GM12878 (cell line): ENCODE measurements at regions not wholly inside any gene's neighbourhood (a gene's known extent, or its start where the extent isn't known, plus 50 kb on each side); places are given as distances from the start of the nearest gene placed in this dataset.

Experiments
- ATAC-seq: fragments of 200-7000 bp; cut with Tn5 transposase; 3 replicates; pipeline ENCODE4 v1.9.1; 2020; ENCODE audit warnings: mild to moderate bottlenecking, moderate library complexity
- BruUV-seq: library from RNA; stranded (reverse); fragments of 400-500 nt; replicated peaks from 2 replicates; lab custom pipeline; 2021; lab: Mats Ljungman, UMichigan
- CTCF ChIA-PET: fragments of 300-600 bp; sonication (Branson Sonifier 250); formaldehyde crosslinking; extraction: SDS; loops from one replicate; lab custom pipeline; 2021; ENCODE audit warnings: inconsistent platforms; lab: Yijun Ruan, JAX
- POLR2A ChIA-PET: fragments of 350-600 bp; formaldehyde crosslinking; extraction: SDS; loops from one replicate; lab custom pipeline; 2021; ENCODE audit warnings: inconsistent platforms; lab: Charles Lee
- RAD21 ChIA-PET: fragments of 300-600 bp; sonication (Branson Sonifier 250); formaldehyde crosslinking; loops from one replicate; lab custom pipeline; 2023; ENCODE audit warnings: antibody characterized with exemption; ENCODE audit not compliant: unreplicated experiment; lab: Charles Lee
- SMC1A ChIA-PET: fragments of 300-600 bp; sonication (Branson Sonifier 250); formaldehyde crosslinking; loops from one replicate; lab custom pipeline; 2023; ENCODE audit not compliant: unreplicated experiment, uncharacterized antibody; lab: Charles Lee
- DNase-seq: peaks from one replicate; pipeline ENCODE4 v3.0.0-alpha.2; 2011; ENCODE audit warnings: low read depth, low spot score
- FAIRE-seq: peaks from 3 replicates; lab custom pipeline; 2011; peaks lifted over from hg19 to GRCh38; lab: Jason Lieb, UNC
- H2AFZ ChIP-seq: 2 replicates; pipeline ENCODE4 v1.6.0; 2011; ENCODE audit warnings: low read depth, low read length, control low read depth; ENCODE audit not compliant: control insufficient read depth
- H3K27ac ChIP-seq: 2 replicates; pipeline ENCODE4 v1.5.1; 2011; ENCODE audit warnings: control low read depth; ENCODE audit not compliant: control insufficient read depth, insufficient read depth
- H3K27me3 ChIP-seq, 2 experiments: replicated peaks in 1 of 2; 2 replicates each; pipeline versions ENCODE4 v1.6.0 to v1.6.1; 2011; ENCODE audit warnings: low read length in 1 of 2; ENCODE audit not compliant: control insufficient read depth in 2 of 2, insufficient read depth in 2 of 2
- H3K36me3 ChIP-seq, 2 experiments: 2 replicates each; pipeline ENCODE4 v1.5.1; 2011; ENCODE audit warnings: low read length in 1 of 2; ENCODE audit not compliant: control insufficient read depth in 2 of 2, insufficient read depth in 2 of 2
- H3K4me1 ChIP-seq: 2 replicates; pipeline ENCODE4 v1.6.1; 2011; ENCODE audit warnings: mild to moderate bottlenecking, low read length, moderate library complexity, mixed read lengths; ENCODE audit not compliant: control insufficient read depth, insufficient read depth
- H3K4me2 ChIP-seq: 2 replicates; pipeline ENCODE4 v1.6.0; 2011; ENCODE audit warnings: control low read depth; ENCODE audit not compliant: control insufficient read depth, insufficient read depth
- H3K4me3 ChIP-seq: fragments of 200-600 bp; sonication (generic); 2 replicates; pipeline ENCODE4 v1.5.1; 2016
- H3K79me2 ChIP-seq: 2 replicates; pipeline ENCODE4 v1.6.0; 2011; ENCODE audit warnings: low read length; ENCODE audit not compliant: control insufficient read depth, insufficient read depth
- H3K9ac ChIP-seq: 2 replicates; pipeline ENCODE4 v1.8.0; 2011; ENCODE audit warnings: low read length, control low read depth, mixed read lengths; ENCODE audit not compliant: control insufficient read depth, insufficient read depth
- H3K9me3 ChIP-seq: replicated peaks from 3 replicates; pipeline ENCODE4 v1.5.1; 2011; ENCODE audit warnings: mild to moderate bottlenecking, low read length; ENCODE audit not compliant: control insufficient read depth, insufficient read depth
- H4K20me1 ChIP-seq: 2 replicates; pipeline ENCODE4 v1.6.0; 2011; ENCODE audit not compliant: control insufficient read depth, insufficient read depth
- ASH2L ChIP-seq: fragments of 300-600, 200-600 bp; sonication (generic); IDR thresholded peaks from 2 replicates; pipeline ENCODE4 v1.6.1; 2017; ENCODE audit warnings: low read depth, mild to moderate bottlenecking, borderline replicate concordance
- BACH1 ChIP-seq: fragments of 450-650 bp; IDR thresholded peaks from 2 replicates; pipeline ENCODE4 v1.6.1; 2017; ENCODE audit warnings: mild to moderate bottlenecking, borderline replicate concordance
- CEBPB ChIP-seq, 2 experiments: fragments of 150-350 bp in 1 of 2; IDR thresholded peaks; 2 replicates each; pipeline ENCODE4 v1.6.1; 2012 to 2014; ENCODE audit warnings: low read depth in 2 of 2, low read length in 2 of 2, borderline replicate concordance in 1 of 2, inconsistent platforms in 1 of 2
- CHD1 ChIP-seq: IDR thresholded peaks from 2 replicates; pipeline ENCODE4 v1.6.1; 2012; ENCODE audit warnings: low read depth, low read length, improper control_type of control experiment
- CREM ChIP-seq: IDR thresholded peaks from 2 replicates; pipeline ENCODE4 v1.6.1; 2014; ENCODE audit warnings: antibody characterized with exemption, low read depth
- DPF2 ChIP-seq: fragments of 450-650 bp; IDR thresholded peaks from 2 replicates; pipeline ENCODE4 v1.6.1; 2017; ENCODE audit warnings: mild to moderate bottlenecking
- FOS ChIP-seq: IDR thresholded peaks from 3 replicates; pipeline ENCODE4 v1.6.1; 2011; ENCODE audit warnings: borderline replicate concordance; ENCODE audit not compliant: insufficient read length; ENCODE audit errors: extremely low read depth
- HCFC1 ChIP-seq: fragments of 150-350 bp; IDR thresholded peaks from 2 replicates; pipeline ENCODE4 v1.6.1; 2014; ENCODE audit warnings: low read length
- IRF4 ChIP-seq: IDR thresholded peaks from 2 replicates; pipeline ENCODE4 v1.6.1; 2011; ENCODE audit warnings: low read depth, low read length
- MTA3 ChIP-seq: IDR thresholded peaks from 2 replicates; pipeline ENCODE4 v1.6.1; 2012; ENCODE audit warnings: low read length, inconsistent platforms, borderline replicate concordance
- NFYB ChIP-seq: IDR thresholded peaks from 2 replicates; pipeline ENCODE4 v1.6.1; 2011; ENCODE audit warnings: low read depth, mild to moderate bottlenecking, low read length, improper control_type of control experiment, moderate library complexity; ENCODE audit not compliant: insufficient read depth
- POLR2A ChIP-seq: IDR thresholded peaks from 2 replicates; pipeline ENCODE4 v1.6.1; 2011; ENCODE audit warnings: low read depth, mild to moderate bottlenecking, low read length
- RAD51 ChIP-seq: fragments of 450-650 bp; IDR thresholded peaks from 2 replicates; pipeline ENCODE4 v1.6.1; 2016; ENCODE audit warnings: moderate library complexity, mild to moderate bottlenecking, inconsistent platforms
- RB1 ChIP-seq: fragments of 450-650 bp; formaldehyde crosslinking; IDR thresholded peaks from 2 replicates; pipeline ENCODE4 v1.6.1; 2017; ENCODE audit warnings: mild to moderate bottlenecking, borderline replicate concordance
- RFX5 ChIP-seq: IDR thresholded peaks from 2 replicates; pipeline ENCODE4 v1.6.1; 2011; ENCODE audit warnings: low read depth, low read length, improper control_type of control experiment
- SREBF1 ChIP-seq: IDR thresholded peaks from 2 replicates; pipeline ENCODE4 v1.6.1; 2012; ENCODE audit warnings: mild to moderate bottlenecking, low read length
- STAT1 ChIP-seq: fragments of 450-650 bp; conservative IDR thresholded peaks from 2 replicates; pipeline ENCODE4 v1.6.1; 2014; ENCODE audit warnings: antibody characterized with exemption, mild to moderate bottlenecking
- TBL1XR1 ChIP-seq: IDR thresholded peaks from 2 replicates; pipeline ENCODE4 v1.6.1; 2012; ENCODE audit warnings: low read depth, low read length, improper control_type of control experiment
- TCF3 ChIP-seq: IDR thresholded peaks from 2 replicates; pipeline ENCODE4 v1.6.1; 2012; ENCODE audit warnings: low read depth, mild to moderate bottlenecking, low read length, borderline replicate concordance; ENCODE audit not compliant: insufficient read depth
- WGBS: methylation state at CpG from one replicate; pipeline ENCODE4 v1.1.6; 2016; ENCODE audit warnings: low lambda C conversion rate; ENCODE audit not compliant: insufficient replicate concordance, insufficient coverage; ENCODE audit errors: missing lambda C conversion rate; 5-methylcytosine and 5-hydroxymethylcytosine counted together
- in situ Hi-C: fragments of 300-500 bp; cut with MboI; formaldehyde crosslinking; loops from 9 replicates; pipeline ENCODE4 v1.14.3; 2018; ENCODE audit warnings: mixed read lengths
- intact Hi-C: fragments of 100-400 bp; cut with micrococcal nuclease; formaldehyde crosslinking; loops from one replicate; pipeline ENCODE4 v1.14.2; 2022; ENCODE audit not compliant: unreplicated experiment
- TF ChIP-seq, protein P1 (sequence below): fragments of 450-650 bp; IDR thresholded peaks from 2 replicates; pipeline ENCODE4 v1.6.1; 2014; ENCODE audit warnings: mild to moderate bottlenecking
- TF ChIP-seq, protein P2 (sequence below): IDR thresholded peaks from 2 replicates; pipeline ENCODE4 v1.6.1; 2012; ENCODE audit warnings: improper control_type of control experiment, low read depth, low read length; ENCODE audit not compliant: insufficient replicate concordance

DNA sequence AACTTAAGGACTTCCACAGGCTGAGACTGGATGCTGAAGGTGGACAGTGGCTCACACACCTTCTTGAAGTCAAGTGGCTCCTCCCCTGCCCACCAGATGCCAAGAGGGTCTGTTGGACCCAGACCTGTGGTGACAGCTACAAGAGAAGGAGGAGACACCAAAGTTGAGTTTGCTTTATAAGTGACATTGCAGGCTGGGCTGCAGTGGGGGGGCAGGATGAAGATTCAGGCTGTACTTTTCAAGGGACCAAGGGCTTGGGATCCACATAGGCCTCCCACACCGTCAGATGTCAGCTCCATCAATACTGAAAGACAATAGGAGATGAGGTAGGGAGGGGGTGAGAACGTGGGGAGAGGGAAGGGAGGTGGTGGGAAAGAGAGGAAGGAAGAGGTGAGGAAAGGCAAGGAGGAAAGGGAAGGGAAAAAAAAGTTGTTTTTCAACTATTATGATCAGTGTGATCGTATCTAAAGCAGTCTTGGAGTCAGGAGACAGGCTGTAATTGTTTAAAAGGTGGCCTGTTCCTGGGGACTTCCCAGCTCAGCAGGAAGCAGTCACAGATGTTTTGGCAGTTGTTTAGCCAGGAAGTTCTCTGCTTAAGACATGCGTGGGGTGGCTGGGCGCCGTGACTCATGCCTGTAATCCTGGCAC is 84.1 kb upstream of the RESF1 start:
- H3K4me1 ChIP-seq, result peaks cover 10% of the 10 kb centered on the region
- BruUV-seq, result no TSS peak
- no peaks in the 10 kb centered on the region for H3K36me3 ChIP-seq
- no peaks in the 10 kb centered on the region for H4K20me1 ChIP-seq
- H3K9me3 ChIP-seq, result no peaks in the 10 kb centered on the region; the same call in 1 of the 3 replicates
- ATAC-seq (peak; percentile 96), FAIRE-seq (peak; percentile 7), DNase-seq (no peak)
- H2AFZ ChIP-seq, result peak overlapping the region; percentile 92
- POLR2A ChIA-PET, result interaction anchor here (0.6 kb wide), 1 partner anchor 40 kb away, joined by 3 read pairs; no protein-coding TSS in a partner anchor
- 18% methylated on average over 6 of the region's 6 CpGs for WGBS
- in situ Hi-C loops (no loop called here), intact Hi-C loops (no loop called here)
- peak overlapping the region; percentile 56; the same call in 1 of the 2 replicates for H3K9ac ChIP-seq
- H3K4me3 ChIP-seq, result no peak overlapping the region
- SMC1A ChIA-PET, result interaction anchor here (0.6 to 1.5 kb wide), 7 partner anchors 15 to 193 kb away, joined by 3 to 5 read pairs (median 3); no protein-coding TSS in a partner anchor
- RAD21 ChIA-PET, result interaction anchor here (0.6 to 1.3 kb wide), 3 partner anchors 62 to 88 kb away, joined by 3 to 6 read pairs (median 5); no protein-coding TSS in a partner anchor
- no peaks in the 10 kb centered on the region for H3K79me2 ChIP-seq
- H3K27me3 ChIP-seq, result no peaks in the 10 kb centered on the region
- H3K4me2 ChIP-seq, result peak overlapping the region; percentile 34
- peak overlapping the region; percentile 76 for H3K27ac ChIP-seq
- CTCF ChIA-PET, result interaction anchor here (0.6 kb wide), 1 partner anchor 165 kb away, joined by 3 read pairs; no protein-coding TSS in a partner anchor
- TF ChIP-seq CEBPB (IDR thresholded peaks at IDR 0.05; ENCODE audit: borderline replicate concordance in 1 of 2, low read depth in 2 of 2, low read length in 2 of 2), result no peak
- TF ChIP-seq TBL1XR1, result no peak
- TF ChIP-seq MTA3, result no peak
- TF ChIP-seq, protein P1, sequence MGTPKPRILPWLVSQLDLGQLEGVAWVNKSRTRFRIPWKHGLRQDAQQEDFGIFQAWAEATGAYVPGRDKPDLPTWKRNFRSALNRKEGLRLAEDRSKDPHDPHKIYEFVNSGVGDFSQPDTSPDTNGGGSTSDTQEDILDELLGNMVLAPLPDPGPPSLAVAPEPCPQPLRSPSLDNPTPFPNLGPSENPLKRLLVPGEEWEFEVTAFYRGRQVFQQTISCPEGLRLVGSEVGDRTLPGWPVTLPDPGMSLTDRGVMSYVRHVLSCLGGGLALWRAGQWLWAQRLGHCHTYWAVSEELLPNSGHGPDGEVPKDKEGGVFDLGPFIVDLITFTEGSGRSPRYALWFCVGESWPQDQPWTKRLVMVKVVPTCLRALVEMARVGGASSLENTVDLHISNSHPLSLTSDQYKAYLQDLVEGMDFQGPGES, result no peak
- TF ChIP-seq HCFC1, result no peak
- no peak for TF ChIP-seq STAT1
- no peak for TF ChIP-seq IRF4
- no peak for TF ChIP-seq SREBF1
- no peak for TF ChIP-seq RAD51
- TF ChIP-seq FOS, result no peak
- peak; percentile 63; the same call in 1 of the 2 replicates for TF ChIP-seq TCF3
- no peak for TF ChIP-seq NFYB
- no peak for TF ChIP-seq RB1
- TF ChIP-seq, protein P2, sequence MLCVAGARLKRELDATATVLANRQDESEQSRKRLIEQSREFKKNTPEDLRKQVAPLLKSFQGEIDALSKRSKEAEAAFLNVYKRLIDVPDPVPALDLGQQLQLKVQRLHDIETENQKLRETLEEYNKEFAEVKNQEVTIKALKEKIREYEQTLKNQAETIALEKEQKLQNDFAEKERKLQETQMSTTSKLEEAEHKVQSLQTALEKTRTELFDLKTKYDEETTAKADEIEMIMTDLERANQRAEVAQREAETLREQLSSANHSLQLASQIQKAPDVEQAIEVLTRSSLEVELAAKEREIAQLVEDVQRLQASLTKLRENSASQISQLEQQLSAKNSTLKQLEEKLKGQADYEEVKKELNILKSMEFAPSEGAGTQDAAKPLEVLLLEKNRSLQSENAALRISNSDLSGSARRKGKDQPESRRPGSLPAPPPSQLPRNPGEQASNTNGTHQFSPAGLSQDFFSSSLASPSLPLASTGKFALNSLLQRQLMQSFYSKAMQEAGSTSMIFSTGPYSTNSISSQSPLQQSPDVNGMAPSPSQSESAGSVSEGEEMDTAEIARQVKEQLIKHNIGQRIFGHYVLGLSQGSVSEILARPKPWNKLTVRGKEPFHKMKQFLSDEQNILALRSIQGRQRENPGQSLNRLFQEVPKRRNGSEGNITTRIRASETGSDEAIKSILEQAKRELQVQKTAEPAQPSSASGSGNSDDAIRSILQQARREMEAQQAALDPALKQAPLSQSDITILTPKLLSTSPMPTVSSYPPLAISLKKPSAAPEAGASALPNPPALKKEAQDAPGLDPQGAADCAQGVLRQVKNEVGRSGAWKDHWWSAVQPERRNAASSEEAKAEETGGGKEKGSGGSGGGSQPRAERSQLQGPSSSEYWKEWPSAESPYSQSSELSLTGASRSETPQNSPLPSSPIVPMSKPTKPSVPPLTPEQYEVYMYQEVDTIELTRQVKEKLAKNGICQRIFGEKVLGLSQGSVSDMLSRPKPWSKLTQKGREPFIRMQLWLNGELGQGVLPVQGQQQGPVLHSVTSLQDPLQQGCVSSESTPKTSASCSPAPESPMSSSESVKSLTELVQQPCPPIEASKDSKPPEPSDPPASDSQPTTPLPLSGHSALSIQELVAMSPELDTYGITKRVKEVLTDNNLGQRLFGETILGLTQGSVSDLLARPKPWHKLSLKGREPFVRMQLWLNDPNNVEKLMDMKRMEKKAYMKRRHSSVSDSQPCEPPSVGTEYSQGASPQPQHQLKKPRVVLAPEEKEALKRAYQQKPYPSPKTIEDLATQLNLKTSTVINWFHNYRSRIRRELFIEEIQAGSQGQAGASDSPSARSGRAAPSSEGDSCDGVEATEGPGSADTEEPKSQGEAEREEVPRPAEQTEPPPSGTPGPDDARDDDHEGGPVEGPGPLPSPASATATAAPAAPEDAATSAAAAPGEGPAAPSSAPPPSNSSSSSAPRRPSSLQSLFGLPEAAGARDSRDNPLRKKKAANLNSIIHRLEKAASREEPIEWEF, result no peak
- TF ChIP-seq POLR2A, result no peak
- TF ChIP-seq BACH1, result no peak
- TF ChIP-seq CHD1, result no peak
- no peak for TF ChIP-seq DPF2
- no peak for TF ChIP-seq RFX5
- TF ChIP-seq CREM, result peak; percentile 61; the same call in 1 of the 2 replicates
- TF ChIP-seq ASH2L, result no peak
